Esophagus squamous epithelium (tissue), 4 donors: ENCODE measurements at regions not wholly inside any gene's neighbourhood (a gene's known extent, or its start where the extent isn't known, plus 50 kb on each side); places are given as distances from the start of the nearest gene placed in this dataset.

Source experiments
- CTCF ChIP-seq, 6 experiments: fragments of 450-650 bp in 4 of 6; fragments of 200-600 bp in 2 of 6; sonication (generic) in 2 of 6; IDR thresholded peaks; one replicate each; pipeline ENCODE4 v1.5.1; 2016 to 2019; ENCODE audit warnings: antibody characterized with exemption in 6 of 6, mild to moderate bottlenecking in 4 of 6, moderate library complexity in 4 of 6
- POLR2A ChIP-seq, 4 donors: fragments of 450-650 bp; IDR thresholded peaks; one replicate each; pipeline ENCODE4 v1.6.1; 2017; ENCODE audit warnings: antibody characterized with exemption in 4 of 4, mild to moderate bottlenecking in 4 of 4, moderate library complexity in 3 of 4

DNA sequence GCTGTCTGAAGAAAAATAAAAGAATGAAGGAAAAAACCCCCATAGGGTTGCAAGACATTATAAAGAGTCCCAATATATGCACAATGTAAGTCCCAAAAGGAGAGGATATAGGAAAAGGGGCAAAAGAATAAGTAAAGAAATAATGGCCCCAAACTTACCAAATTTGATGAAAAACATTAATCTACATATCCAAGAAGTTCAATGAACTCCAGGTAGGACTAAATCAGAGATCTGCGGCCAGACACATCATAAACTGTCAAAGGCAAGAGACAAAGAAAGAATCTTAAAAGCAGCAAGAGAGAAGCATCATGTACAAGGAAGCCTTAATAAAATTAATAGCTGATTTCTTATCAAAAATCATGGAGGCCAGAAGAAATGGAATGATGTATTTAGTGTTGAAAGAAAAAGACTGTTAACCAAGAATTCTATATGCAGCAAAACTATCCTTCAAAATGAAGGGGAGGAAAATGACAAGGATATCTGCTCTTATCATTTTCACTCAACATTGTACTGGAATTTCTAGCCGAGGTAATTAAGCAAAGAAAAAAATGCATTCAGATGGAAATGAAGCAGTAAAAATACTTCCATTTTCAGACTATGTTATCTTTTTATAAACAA, 95.7 kb upstream of the GLI3 start:
- TF ChIP-seq CTCF (IDR thresholded peaks at IDR 0.05) = no peak
- no peak for TF ChIP-seq POLR2A (IDR thresholded peaks at IDR 0.05)
